ENCODE measurements at regions not wholly inside any gene's neighbourhood (a gene's known extent, or its start where the extent isn't known, plus 50 kb on each side); places are given as distances from the start of the nearest gene placed in this dataset.

DNA sequence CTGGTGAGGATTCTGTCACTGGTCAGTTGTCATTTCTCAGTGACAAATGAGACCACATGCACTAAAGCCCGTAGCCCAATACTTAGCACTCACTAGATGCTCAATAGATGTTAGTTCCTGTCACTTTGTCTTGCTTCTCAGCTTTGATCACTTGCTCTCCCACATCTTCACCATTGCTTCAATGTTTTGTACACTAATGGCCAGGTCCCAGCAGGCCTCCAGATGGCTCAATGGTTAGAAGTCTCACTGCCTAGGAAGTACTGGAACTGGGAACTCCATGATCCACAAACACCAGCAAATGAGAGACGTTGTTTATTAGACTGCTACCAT, 502.8 kb upstream of the JARID2 start:
- no peak for DNase-seq

DNA sequence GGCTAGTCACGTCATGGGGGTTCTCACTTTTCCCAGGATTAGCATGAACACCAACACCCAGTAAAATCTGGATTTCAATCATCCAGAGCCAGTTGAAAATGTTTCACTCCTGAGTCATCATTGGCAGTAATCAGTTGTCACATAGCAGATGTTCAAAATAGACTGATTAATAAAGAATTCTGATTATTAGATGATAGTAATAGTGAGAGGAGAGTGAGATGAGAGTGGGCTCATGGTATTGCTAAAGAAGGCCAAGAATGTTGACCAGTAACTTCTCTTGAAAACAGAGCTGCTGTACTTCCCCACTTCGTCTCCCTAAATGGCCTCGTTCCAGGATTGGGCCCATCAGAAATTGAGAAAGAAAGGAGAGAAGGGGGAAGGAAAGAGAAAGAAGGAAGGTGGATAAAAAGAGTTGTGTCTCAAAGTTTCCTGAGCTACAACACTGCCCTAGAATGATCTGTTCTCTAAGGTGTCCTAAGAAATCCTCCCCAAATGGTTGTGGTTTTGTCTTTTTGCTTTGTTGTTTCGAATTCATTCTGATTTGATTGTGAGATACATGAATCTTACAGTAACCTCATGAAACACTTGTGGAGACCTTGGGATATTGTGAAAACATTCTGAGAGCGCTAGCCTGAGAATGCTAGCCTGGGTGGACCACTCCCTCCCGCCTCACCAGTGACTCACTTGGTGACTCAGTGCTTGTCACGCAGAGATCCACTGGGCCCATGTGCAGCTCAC, 502.2 kb upstream of the JARID2 start:
- peak; percentile 87 to 96 (median 90) for DNase-seq

DNA sequence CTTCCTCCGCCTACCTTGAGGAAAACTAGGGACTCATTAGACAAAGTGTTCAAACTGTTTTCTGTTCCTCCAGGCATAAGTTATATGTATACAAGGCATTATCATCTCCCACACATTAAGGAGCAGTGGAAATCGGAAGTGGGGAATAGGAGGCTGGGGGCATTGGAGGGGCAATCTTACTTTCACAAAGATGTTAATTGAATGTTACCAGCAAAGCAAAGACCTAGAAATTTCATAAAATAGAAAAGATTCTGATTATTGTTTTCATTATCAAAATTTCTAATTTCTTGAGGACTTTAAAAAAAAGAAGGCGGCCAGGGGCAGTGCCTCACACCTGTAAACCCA, 501.7 kb upstream of the JARID2 start:
- no peak for DNase-seq

DNA sequence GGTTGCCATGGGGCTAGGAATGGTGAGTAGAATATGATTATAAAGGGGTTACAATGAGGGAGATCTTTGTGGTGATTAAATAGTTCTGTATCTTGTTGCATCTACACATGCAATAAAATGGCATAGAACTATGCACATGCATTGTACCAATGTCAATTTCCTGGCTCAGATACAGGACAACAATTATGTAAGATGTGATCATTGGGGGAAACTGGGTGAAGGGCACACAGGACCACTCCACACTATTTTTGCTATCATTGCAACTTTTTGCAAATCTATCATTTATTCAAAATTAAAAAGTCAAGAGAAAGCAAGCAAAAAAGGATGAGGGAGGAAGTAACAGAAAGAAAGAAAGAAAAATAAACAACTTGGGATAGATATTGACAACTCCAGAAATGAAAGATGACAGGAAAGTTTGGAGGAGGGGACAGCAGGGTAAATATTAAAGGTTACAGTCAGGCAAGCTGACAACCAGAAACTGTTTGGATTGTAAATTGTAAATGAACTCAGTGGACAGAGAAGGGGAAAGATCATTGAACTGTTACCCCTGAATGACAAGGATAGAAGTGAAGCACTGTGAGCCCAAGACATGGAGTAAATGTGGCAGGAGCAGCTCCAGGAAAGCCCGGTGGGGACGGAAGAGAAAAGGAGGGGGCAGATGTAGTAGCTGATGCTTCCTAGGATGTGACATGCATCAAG, 499.6 kb upstream of the JARID2 start:
- DNase-seq: no peak

DNA sequence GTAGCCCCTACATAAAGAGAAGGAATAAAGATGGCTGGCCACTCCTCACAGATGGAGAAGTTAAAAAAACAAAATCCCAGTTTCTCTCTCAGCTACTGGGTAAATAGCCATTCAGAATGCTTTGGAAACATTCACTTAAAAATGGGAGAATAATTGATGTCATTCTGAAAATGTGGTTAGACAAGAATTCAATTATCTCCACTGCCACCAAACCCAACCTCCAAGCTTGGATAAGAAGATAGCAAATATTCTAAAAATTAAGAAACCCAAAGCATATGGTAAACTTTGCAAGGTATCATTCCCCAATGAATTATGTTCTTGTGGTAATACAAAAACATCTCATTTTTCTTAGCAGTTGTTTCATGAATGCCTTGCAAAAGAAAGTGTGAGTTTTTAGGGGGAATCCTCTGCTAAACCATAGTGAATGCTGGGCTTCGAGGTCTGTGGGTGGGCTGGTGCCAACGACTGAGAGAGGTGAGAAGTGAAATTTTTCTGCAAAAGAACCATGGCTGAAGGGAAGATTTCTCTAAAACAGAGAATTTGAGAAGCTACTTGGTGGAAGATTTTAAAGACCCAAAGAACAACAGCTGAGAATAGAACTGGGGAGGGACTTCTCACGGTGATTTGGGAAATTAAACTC, 497.9 kb upstream of the JARID2 start:
- DNase-seq: no peak

DNA sequence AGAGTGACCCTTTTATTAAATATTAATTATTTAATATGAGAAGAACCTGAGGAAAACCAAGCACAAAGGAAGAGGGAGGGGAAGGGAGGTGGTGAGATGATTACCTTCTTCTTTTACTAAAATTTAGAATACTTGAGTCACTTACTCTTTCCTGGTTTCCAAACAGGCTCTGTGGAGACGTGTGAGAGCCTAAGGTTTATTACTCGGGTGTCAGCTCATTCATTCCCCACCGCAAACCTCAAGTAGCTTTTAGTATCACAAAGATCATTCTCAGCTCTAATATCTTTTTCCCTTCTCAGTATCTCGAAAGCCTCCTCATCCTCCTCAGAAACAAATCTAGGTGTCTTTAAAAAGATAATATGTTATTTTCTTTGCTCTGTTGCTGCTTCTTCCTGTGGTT, 497.2 kb upstream of the JARID2 start:
- DNase-seq: no peak

DNA sequence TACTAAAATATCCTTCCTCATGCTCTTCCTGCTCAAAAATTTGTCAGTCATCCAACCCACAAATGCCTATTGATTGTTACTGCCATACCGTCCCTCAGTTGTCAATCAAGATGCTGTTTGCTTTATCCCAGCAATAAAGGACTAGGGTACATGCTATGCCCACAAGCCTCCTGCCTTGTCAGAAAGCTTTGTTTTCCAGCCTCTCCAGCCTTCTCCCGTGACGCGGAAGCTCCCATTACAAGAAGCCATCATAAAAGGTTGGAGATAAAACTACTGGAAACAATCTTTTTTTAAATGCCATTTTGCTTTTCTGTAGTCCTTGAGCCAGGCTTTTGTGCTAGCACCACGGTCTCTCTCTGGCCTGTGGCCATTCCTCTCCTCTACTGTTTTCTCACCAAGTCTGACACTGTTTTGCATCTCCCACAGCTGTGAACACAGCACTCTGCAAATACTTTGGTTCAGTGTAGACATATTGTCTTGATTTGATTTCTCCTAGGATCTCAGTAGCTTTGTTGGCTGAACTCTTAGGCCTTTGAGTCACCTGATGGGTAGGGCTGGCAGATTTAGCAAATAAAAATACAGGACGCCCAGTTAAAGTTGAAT, 495.7 kb upstream of the JARID2 start:
- no peak for DNase-seq

GRCh38 chr6:14751645-14752175, 494.2 kb upstream of the JARID2 start:
- no peak for DNase-seq

DNA sequence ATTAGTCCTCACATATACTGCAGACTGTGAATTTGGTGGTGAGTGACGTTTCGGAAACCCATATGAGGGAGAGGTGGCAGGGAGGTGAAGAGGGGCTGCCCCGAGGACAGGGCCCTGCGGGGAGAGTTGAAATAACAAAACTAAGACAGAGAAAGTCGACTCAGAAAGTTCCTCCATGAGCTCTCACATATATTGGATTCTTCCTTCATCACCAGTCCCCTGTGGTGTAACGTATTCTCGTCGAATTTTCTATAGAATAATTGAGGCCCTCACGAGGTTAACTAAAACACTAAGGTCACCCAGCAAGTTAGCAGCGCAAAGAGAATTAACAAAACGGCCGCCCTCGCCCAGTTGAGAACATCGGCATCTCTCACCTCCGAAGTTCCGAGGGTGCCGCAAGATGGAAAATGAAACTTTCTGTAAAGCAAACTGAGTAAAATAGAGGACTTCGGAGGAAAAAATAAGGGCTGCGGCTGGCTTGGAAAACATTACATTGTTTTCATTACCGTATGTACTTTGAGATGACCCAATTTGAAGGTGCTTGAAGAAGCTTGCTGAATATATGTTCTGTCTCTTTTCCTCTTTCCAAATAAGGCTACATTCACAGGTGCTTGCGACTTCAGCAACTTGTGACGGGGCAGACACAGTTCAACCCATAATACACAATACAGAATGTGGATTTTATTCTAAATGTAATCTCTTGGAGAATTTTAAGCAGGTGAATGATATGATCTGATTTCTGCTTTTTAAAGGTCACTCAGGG, 490.9 kb upstream of the JARID2 start:
- no peak for DNase-seq

- DNase-seq: peak in 2 of 4 experiments; percentile 16 to 41
Measured at GRCh38 chr6:14756340-14756739, 489.5 kb upstream of the JARID2 start.

GRCh38 chr6:14757014-14757413, 488.9 kb upstream of the JARID2 start:
- DNase-seq: no peak

DNA sequence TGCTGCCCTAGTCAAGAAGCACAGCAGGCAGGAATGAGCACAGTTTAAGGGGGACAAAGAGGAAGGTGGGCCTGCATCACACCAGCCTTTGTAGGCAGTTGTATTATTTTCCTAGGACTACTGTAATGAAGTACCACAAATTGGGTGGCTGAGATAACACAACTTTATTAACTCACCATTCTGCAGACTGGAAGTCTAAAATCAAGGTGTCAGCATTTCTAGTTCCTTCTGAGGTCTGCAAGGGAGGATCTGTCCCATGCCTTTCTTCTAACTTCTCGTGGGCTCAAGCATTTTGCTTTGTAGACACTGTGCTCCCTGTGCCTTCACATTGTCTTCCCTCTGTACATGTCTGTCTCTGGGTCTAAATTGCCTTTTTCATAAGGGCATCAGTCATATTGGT, 488.5 kb upstream of the JARID2 start:
- peak; percentile 55 to 86 (median 76) for DNase-seq

GRCh38 chr6:14758421-14759081, 487.3 kb upstream of the JARID2 start:
- DNase-seq: peak; percentile 60 to 90 (median 82)

- DNase-seq: no peak
Measured at GRCh38 chr6:14759976-14760672, 485.7 kb upstream of the JARID2 start.

- DNase-seq: no peak
Measured at GRCh38 chr6:14762077-14762476, 483.8 kb upstream of the JARID2 start.

DNA sequence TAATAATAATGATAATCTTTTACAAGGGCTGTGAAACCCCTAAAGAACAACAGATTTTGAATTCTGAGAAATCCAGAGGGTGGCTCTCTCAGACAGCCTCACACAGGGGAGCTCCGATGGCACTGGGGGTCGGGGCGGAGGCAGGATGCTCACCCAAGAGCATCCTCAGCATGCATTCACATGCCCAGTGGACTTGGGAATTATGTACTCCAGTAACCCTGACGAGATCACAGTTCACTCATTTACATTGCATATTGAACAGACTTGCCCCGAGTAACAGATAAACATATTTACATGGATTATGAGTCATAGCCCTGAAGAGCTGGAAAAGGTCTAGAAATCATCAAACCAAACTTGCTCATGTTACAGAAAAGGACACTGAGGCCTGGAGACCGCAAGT, 482.7 kb upstream of the JARID2 start:
- peak in 1 of 4 experiments; percentile 32 for DNase-seq

- DNase-seq: no peak
Measured at GRCh38 chr6:14763616-14764015, 482.3 kb upstream of the JARID2 start.

DNA sequence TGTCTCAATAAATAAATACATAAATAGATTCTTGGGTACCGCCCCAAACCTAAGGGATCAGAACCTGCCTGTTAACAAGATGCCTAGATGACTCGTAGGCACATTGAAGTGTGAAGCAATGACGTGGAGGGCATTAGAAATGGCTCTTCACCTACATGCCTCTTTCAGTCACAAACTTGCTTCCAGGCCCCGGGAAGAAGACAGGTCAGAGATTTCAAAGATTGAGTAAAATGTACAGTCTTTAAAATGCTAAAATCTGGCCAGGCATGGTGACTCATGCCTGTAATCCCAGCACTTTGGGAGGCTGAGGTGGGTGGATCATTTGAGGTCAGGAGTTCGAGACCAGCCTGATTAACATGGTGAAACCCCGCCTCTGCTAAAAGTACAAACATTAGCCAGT, 480.8 kb upstream of the JARID2 start:
- peak; percentile 51 to 86 (median 58) for DNase-seq

DNA sequence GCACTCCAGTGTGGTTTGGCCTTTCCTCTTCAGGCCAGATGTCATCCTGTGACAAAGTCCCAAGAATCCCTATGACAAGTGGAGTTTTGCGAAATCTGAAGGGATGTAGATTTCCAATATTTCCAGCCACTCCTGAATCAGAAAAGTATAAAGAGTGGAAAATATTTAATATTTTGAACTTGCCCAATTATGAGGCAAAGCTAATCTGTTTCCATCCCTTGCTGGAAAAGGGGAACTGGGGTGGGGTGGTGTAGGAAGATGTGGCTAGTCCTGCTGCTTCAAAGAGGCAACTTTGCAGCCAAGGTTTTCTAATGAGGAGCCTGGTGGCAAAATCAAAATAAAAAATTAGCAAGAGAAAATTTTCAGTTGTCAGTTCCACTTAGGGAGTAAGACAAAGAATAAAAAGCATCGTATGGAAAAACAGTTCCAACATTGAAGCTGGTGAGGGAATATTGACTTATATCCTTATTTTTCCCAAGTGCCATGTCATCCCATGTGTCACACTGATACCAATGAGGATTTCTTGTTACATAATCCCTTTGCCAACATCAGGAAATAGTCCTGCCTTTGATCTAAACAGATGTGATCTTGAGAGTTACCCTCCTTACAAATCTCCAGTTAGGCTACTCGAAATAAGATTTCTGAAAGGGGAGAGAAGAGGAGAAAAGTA, 480.0 kb upstream of the JARID2 start:
- DNase-seq: peak; percentile 49 to 79 (median 78)

DNA sequence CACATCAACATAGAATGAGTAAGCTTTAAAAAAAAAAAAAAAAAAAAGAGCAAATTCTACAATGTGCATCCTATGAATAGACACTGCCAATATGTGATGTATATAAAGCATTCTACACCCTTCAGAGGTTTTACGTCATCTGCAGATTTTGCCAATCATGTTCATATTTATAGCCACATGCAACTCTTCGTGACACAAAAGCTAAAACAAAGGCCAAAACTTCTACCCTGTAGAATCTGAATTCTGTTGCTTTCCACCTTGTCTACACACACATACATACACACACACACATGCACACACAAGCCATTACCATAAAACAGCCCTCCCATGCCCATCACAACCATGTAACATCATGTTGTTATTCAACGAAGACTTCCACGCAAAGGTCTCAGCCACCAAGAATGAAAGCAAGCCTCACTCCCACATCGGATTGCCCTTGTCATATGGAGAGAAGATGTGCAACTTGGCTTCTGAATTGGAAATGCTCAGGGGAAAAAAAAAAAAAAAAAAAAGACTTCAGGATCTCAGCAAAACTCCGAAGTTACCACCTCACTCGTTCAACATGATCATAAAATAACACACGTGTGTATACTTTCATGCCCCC, 479.4 kb upstream of the JARID2 start:
- DNase-seq: no peak
